SK-N-SH (cell line): ENCODE measurements at regions not wholly inside any gene's neighbourhood (a gene's known extent, or its start where the extent isn't known, plus 50 kb on each side); places are given as distances from the start of the nearest gene placed in this dataset.
"Not testable (repeated sequence)": the region's sequence is repeated elsewhere in the genome, so short reads cannot be mapped to it uniquely, and the experiment has no call there.

Source experiments
- CTCF ChIA-PET: fragments of 300-600, 350-600 bp; formaldehyde crosslinking; extraction: SDS; loops from one replicate; lab custom pipeline; 2021; lab: Yijun Ruan, JAX
- POLR2A ChIA-PET: fragments of 350-600 bp; sonication (Branson Sonifier 250); formaldehyde crosslinking; extraction: SDS; loops from one replicate; lab custom pipeline; 2020; ENCODE audit warnings: antibody characterized with exemption, inconsistent platforms; lab: Yijun Ruan, JAX
- DNase-seq: peaks from one replicate; pipeline ENCODE4 v3.0.0; 2012
- H2AFZ ChIP-seq: fragments of 200-600 bp; sonication (generic); 2 replicates; pipeline ENCODE4 v1.8.1; 2016; ENCODE audit warnings: antibody characterized with exemption, mild to moderate bottlenecking, low read depth
- H3F3A ChIP-seq: fragments of 200-600 bp; sonication (generic); replicated peaks from 2 replicates; pipeline ENCODE3; 2016; ENCODE audit warnings: antibody characterized with exemption, mild to moderate bottlenecking; ENCODE audit not compliant: insufficient read depth
- H3K27ac ChIP-seq, 2 experiments: fragments of 200-500 bp in 1 of 2; fragments of 200-600 bp in 1 of 2; sonication (Bioruptor generic) in 1 of 2; sonication (generic), shearing (Covaris generic) in 1 of 2; 2 replicates each; pipeline versions ENCODE4 v1.5.1 to v1.6.1; 2014 to 2016; ENCODE audit warnings: low read depth in 2 of 2, inconsistent platforms in 1 of 2, low read length in 1 of 2, mild to moderate bottlenecking in 1 of 2, mixed read lengths in 1 of 2
- H3K27me3 ChIP-seq: fragments of 200-600 bp; sonication (generic), shearing (Covaris generic); 2 replicates; pipeline ENCODE4 v1.6.1; 2016; ENCODE audit warnings: mixed run types; ENCODE audit not compliant: insufficient read depth
- H3K36me3 ChIP-seq, 2 experiments: fragments of 200-500 bp in 1 of 2; fragments of 200-600 bp in 1 of 2; sonication (Bioruptor generic) in 1 of 2; sonication (generic) in 1 of 2; replicated peaks in 1 of 2; 2 replicates each; pipeline versions ENCODE3 to v1.5.1; 2014 to 2016; ENCODE audit warnings: low read length in 1 of 2, mild to moderate bottlenecking in 1 of 2; ENCODE audit not compliant: insufficient read depth in 2 of 2, control insufficient read depth in 1 of 2
- H3K4me1 ChIP-seq, 2 experiments: fragments of 200-500 bp in 1 of 2; fragments of 200-600 bp in 1 of 2; sonication (Bioruptor generic) in 1 of 2; sonication (generic), shearing (Covaris generic) in 1 of 2; 2 replicates each; pipeline versions ENCODE4 v1.5.1 to v1.6.1; 2014 to 2016; ENCODE audit warnings: low read depth in 1 of 2, low read length in 1 of 2, mixed run types in 1 of 2; ENCODE audit not compliant: insufficient read depth in 2 of 2, control insufficient read depth in 1 of 2
- H3K4me2 ChIP-seq: fragments of 200-600 bp; sonication (generic), shearing (Covaris generic); 2 replicates; pipeline ENCODE4 v1.6.1; 2017; ENCODE audit warnings: mixed run types
- H3K4me3 ChIP-seq, 2 experiments: fragments of 200-500 bp in 1 of 2; fragments of 200-600 bp in 1 of 2; sonication (Bioruptor generic) in 1 of 2; sonication (generic), shearing (Covaris generic) in 1 of 2; 2 replicates each; pipeline versions ENCODE4 v1.5.1 to v1.8.1; 2014 to 2016; ENCODE audit warnings: low read depth in 2 of 2, inconsistent platforms in 1 of 2, low read length in 1 of 2, mild to moderate bottlenecking in 1 of 2, mixed read lengths in 1 of 2, moderate library complexity in 1 of 2
- H3K79me2 ChIP-seq: fragments of 200-600 bp; sonication (generic); 2 replicates; pipeline ENCODE4 v1.8.1; 2017; ENCODE audit warnings: mild to moderate bottlenecking; ENCODE audit not compliant: insufficient read depth
- H3K9ac ChIP-seq: fragments of 200-600 bp; sonication (generic); 2 replicates; pipeline ENCODE4 v1.6.1; 2017; ENCODE audit warnings: mixed run types
- H3K9me2 ChIP-seq: fragments of 200-600 bp; sonication (generic); 2 replicates; pipeline ENCODE4 v1.6.1; 2017; ENCODE audit warnings: mixed run types
- H3K9me3 ChIP-seq: fragments of 200-600 bp; sonication (generic); 2 replicates; pipeline ENCODE4 v1.6.1; 2017; ENCODE audit warnings: mixed run types, mild to moderate bottlenecking, moderate library complexity
- H4K20me1 ChIP-seq: fragments of 200-600 bp; sonication (generic); 2 replicates; pipeline ENCODE4 v1.6.1; 2017; ENCODE audit warnings: mild to moderate bottlenecking, mixed run types; ENCODE audit not compliant: insufficient read depth
- WGBS: methylation state at CpG from one replicate; pipeline ENCODE4 v1.1.6; 2017; ENCODE audit warnings: low lambda C conversion rate; 5-methylcytosine and 5-hydroxymethylcytosine counted together
- TF ChIP-seq, protein P1 (sequence below): fragments of 200-600 bp; sonication (generic); IDR thresholded peaks from 2 replicates; pipeline ENCODE4 v1.6.1; 2017; ENCODE audit warnings: antibody characterized with exemption, mild to moderate bottlenecking, moderate library complexity

DNA sequence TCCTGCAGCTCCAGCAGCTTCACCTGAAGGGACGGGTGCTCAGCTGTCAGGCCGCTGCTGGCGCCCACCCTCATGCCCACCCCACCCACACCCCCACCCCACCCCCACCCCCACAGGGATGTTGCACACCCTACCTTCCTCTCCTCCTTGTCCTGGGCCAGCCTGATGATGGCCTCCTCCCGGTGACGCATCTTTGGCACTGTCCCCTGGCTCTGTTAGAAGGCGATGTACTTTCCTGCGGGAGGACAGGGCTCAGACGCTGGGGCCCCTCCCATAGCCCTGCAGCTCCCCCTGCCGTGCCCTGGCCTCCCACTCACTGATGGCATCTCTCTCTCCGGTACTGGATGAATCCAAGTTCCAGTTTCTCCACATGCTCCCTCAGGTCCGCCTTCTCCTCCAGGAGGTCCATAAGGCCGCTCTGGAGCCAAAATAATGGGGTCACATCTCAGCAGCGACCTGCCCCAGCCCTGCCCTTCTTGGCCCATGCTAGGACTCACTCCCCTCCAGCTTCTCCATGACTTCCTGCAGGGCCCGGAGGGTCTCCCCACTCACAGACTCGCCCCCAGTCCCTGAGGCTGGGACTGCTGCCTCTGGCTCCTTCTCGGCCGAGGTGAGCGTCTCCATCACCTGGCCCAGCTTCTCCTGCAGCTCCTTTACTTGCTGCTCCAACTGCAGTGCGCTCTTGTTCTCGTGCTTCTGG, 55.2 kb downstream of the GOLGA8B start:
- CTCF ChIA-PET, H3K4me3 ChIP-seq, H4K20me1 ChIP-seq, H3F3A ChIP-seq, POLR2A ChIA-PET, H3K9ac ChIP-seq, H3K4me2 ChIP-seq, H3K9me2 ChIP-seq, DNase-seq, H3K27me3 ChIP-seq, H3K79me2 ChIP-seq, H3K9me3 ChIP-seq, H3K4me1 ChIP-seq, H2AFZ ChIP-seq, H3K36me3 ChIP-seq, H3K27ac ChIP-seq: not testable (repeated sequence)
- no CpG with 5 or more reads among the region's 20 CpGs for WGBS

DNA sequence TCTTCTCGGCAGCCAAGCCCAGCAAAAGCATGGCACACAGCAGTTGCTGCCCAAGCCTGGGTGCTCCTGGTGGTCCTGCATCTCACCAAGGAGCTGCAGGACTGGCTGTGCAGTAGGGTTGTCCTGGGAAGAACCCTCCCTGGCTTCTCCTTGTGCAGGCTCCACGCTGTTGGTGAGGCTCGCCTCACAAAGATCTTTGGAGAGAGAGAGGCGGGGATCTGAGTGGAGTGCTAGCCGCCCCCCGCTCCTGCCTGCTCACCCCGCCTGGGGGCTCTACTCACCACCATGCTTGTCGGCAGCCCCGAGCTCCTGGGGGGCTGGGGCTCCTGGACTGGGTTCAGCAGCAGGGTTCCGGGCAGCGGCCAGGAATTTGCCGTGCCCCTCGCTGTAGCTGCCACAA, 55.8 kb downstream of the GOLGA8B start:
- H3K9me3 ChIP-seq, H2AFZ ChIP-seq, H3K27me3 ChIP-seq, H3K27ac ChIP-seq, CTCF ChIA-PET, H3K4me2 ChIP-seq, H3K9me2 ChIP-seq, H3K4me1 ChIP-seq, DNase-seq, H4K20me1 ChIP-seq, H3F3A ChIP-seq, H3K79me2 ChIP-seq, POLR2A ChIA-PET, H3K9ac ChIP-seq, H3K36me3 ChIP-seq, H3K4me3 ChIP-seq: not testable (repeated sequence)
- WGBS: no CpG with 5 or more reads among the region's 13 CpGs

DNA sequence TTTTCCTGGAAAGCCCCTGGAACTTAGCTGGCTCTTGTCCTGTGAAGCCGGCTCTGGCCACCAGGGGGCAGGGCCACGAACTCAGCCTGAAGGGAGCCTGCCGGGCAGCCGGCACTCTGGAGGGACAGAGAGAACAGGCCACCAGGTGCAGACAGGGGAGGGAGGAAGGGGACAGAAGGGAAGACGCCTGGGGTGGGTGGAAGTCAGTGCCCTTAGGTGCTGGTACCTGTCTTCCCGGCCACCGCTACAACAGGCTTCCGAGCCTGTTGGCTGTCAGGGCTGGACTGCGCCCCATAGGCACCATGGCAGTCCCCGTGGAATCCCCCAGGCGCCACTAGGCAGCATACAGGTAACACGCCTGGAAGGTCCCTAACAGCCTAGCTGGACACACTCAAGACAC, 59.6 kb downstream of the GOLGA8B start:
- DNase-seq, H2AFZ ChIP-seq, H3K4me3 ChIP-seq, H4K20me1 ChIP-seq, H3K4me1 ChIP-seq, H3K4me2 ChIP-seq, H3F3A ChIP-seq, H3K36me3 ChIP-seq, H3K9ac ChIP-seq, H3K9me3 ChIP-seq, H3K9me2 ChIP-seq, H3K27ac ChIP-seq, H3K27me3 ChIP-seq, POLR2A ChIA-PET, H3K79me2 ChIP-seq: not testable (repeated sequence)
- WGBS: 78% methylated on average over 3 of the region's 12 CpGs
- CTCF ChIA-PET: interaction anchor here (1.4 kb wide), 1 partner anchor 64 kb away, joined by 3 read pairs; no protein-coding TSS in a partner anchor
- TF ChIP-seq, protein P1, sequence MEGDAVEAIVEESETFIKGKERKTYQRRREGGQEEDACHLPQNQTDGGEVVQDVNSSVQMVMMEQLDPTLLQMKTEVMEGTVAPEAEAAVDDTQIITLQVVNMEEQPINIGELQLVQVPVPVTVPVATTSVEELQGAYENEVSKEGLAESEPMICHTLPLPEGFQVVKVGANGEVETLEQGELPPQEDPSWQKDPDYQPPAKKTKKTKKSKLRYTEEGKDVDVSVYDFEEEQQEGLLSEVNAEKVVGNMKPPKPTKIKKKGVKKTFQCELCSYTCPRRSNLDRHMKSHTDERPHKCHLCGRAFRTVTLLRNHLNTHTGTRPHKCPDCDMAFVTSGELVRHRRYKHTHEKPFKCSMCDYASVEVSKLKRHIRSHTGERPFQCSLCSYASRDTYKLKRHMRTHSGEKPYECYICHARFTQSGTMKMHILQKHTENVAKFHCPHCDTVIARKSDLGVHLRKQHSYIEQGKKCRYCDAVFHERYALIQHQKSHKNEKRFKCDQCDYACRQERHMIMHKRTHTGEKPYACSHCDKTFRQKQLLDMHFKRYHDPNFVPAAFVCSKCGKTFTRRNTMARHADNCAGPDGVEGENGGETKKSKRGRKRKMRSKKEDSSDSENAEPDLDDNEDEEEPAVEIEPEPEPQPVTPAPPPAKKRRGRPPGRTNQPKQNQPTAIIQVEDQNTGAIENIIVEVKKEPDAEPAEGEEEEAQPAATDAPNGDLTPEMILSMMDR: peak; percentile 48

DNA sequence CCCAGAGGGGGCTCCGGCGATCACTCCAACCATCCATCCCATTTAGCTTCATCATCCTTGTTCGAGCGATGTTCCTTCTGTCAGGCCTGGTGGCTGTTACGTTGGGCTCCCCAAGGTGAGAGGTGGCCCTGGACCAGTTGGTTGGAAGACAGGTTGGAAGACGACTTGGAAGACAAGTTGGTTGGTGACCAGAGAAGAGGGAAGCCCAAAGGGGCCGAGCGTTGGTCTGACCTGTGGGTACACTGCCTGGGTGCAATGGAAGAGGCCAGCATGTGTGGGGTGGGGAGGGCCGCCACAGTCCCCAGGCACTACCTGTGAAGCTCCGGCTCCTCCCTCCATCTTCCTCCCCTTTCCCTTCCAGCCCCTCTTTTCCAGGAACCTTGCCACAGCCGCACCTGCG, 60.9 kb downstream of the GOLGA8B start:
- H3K4me3 ChIP-seq, H3K9me2 ChIP-seq, DNase-seq, H3K27ac ChIP-seq, H3K4me1 ChIP-seq, CTCF ChIA-PET, H4K20me1 ChIP-seq, H3F3A ChIP-seq, H3K79me2 ChIP-seq, H2AFZ ChIP-seq, H3K9me3 ChIP-seq, POLR2A ChIA-PET, H3K4me2 ChIP-seq, H3K27me3 ChIP-seq, H3K36me3 ChIP-seq, H3K9ac ChIP-seq: not testable (repeated sequence)
- 65% methylated on average over 8 of the region's 12 CpGs for WGBS

DNA sequence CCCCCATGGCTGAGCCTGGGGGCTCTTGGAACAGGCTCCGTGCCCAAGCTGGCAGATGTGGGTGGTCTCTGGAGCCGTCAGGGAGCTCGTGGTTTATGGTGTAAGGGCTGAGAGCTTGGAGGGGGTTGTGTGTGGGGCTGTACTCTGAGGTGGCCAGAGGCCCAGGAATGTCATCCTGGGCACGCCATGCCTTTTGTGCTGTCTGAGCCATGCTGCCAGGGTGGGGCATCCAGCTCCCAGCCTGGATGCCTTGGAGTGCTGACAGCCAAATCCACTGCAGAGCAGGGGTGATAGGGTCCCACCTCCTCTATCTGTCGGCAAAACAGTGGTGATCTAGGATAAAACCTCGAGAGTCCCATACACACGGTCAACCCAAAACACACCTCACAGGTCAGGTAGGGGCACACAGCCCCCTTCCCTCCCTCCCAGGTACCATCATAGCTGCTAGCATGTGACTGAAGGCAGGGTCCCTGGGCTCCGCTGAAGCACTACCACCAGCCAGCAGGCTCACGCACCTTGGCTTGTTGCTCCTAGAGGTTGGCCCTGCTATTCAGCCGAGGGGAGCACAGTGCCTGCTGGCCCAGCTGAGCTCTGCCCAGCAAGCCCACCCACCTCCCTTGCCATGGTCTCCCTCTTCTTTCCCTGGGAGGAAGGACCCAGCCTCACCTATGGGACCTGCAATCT, 61.5 kb downstream of the GOLGA8B start:
- H3K4me3 ChIP-seq, CTCF ChIA-PET, H3K79me2 ChIP-seq, H3K27ac ChIP-seq, H3K36me3 ChIP-seq, DNase-seq, POLR2A ChIA-PET, H4K20me1 ChIP-seq, H3K9me3 ChIP-seq, H3K4me2 ChIP-seq, H3F3A ChIP-seq, H3K4me1 ChIP-seq, H3K9ac ChIP-seq, H2AFZ ChIP-seq, H3K9me2 ChIP-seq, H3K27me3 ChIP-seq: not testable (repeated sequence)
- 60% methylated on average over 3 of the region's 10 CpGs for WGBS
